Mesenchymal stem cell (in vitro differentiated cells and primary cell): ENCODE measurements at regions not wholly inside any gene's neighbourhood (a gene's known extent, or its start where the extent isn't known, plus 50 kb on each side); places are given as distances from the start of the nearest gene placed in this dataset.

ENCODE experiments used
- DNase-seq: peaks from one replicate; pipeline ENCODE4 v3.0.0-alpha.2; 2013
- H2AFZ ChIP-seq: one replicate; pipeline ENCODE4 v1.6.1; 2013; ENCODE audit warnings: low read depth, mild to moderate bottlenecking, control low read depth, inconsistent platforms, low read length, moderate library complexity
- H2AK5ac ChIP-seq: 2 replicates; pipeline ENCODE4 v1.6.1; 2013; ENCODE audit warnings: low read length, moderate library complexity, mild to moderate bottlenecking, inconsistent platforms; ENCODE audit not compliant: severe bottlenecking
- H2BK120ac ChIP-seq: one replicate; pipeline ENCODE4 v1.6.1; 2013; ENCODE audit warnings: low read depth, mild to moderate bottlenecking, inconsistent platforms, low read length, moderate library complexity
- H2BK12ac ChIP-seq, 2 experiments: one replicate each; pipeline ENCODE4 v1.6.1; 2013; ENCODE audit warnings: inconsistent platforms in 2 of 2, low read length in 2 of 2, mild to moderate bottlenecking in 2 of 2, moderate library complexity in 2 of 2, control low read depth in 1 of 2
- H2BK15ac ChIP-seq: one replicate; pipeline ENCODE4 v1.6.1; 2013; ENCODE audit warnings: mild to moderate bottlenecking, low read depth, inconsistent platforms; ENCODE audit not compliant: poor library complexity, severe bottlenecking
- H2BK5ac ChIP-seq: 2 replicates; pipeline ENCODE4 v1.6.1; 2013; ENCODE audit warnings: low read depth, mild to moderate bottlenecking, low read length, control low read depth, inconsistent platforms; ENCODE audit not compliant: poor library complexity, severe bottlenecking
- H3K14ac ChIP-seq, 2 experiments: one replicate each; pipeline ENCODE4 v1.6.1; 2013; ENCODE audit warnings: inconsistent platforms in 2 of 2, low read length in 2 of 2, control low read depth in 1 of 2, mild to moderate bottlenecking in 1 of 2, moderate library complexity in 1 of 2
- H3K18ac ChIP-seq, 2 experiments: one replicate each; pipeline ENCODE4 v1.6.1; 2013; ENCODE audit warnings: inconsistent platforms in 2 of 2, low read length in 2 of 2, control low read depth in 1 of 2, low read depth in 1 of 2, mild to moderate bottlenecking in 1 of 2
- H3K23ac ChIP-seq, 2 experiments: one replicate each; pipeline ENCODE4 v1.6.1; 2013; ENCODE audit warnings: inconsistent platforms in 2 of 2, low read length in 2 of 2, mild to moderate bottlenecking in 2 of 2, moderate library complexity in 2 of 2, control low read depth in 1 of 2
- H3K27ac ChIP-seq: 2 replicates; pipeline ENCODE4 v1.5.1; 2013; ENCODE audit warnings: mild to moderate bottlenecking, moderate library complexity, low read length, control low read depth, inconsistent platforms; ENCODE audit not compliant: poor library complexity, severe bottlenecking
- H3K27me3 ChIP-seq, 2 experiments: 2 replicates each; pipeline versions ENCODE4 v1.6.1 to v1.7.0; 2013; ENCODE audit warnings: low read length in 2 of 2, mild to moderate bottlenecking in 2 of 2, moderate library complexity in 2 of 2, control low read depth in 1 of 2, inconsistent platforms in 1 of 2; ENCODE audit not compliant: control insufficient read depth in 1 of 2, insufficient read depth in 1 of 2
- H3K36me3 ChIP-seq, 2 experiments: 2 replicates each; pipeline versions ENCODE4 v1.6.1 to v1.7.0; 2013; ENCODE audit warnings: low read length in 2 of 2, control low read depth in 1 of 2, inconsistent platforms in 1 of 2, low read depth in 1 of 2, mild to moderate bottlenecking in 1 of 2; ENCODE audit not compliant: insufficient read depth in 2 of 2, control insufficient read depth in 1 of 2
- H3K4ac ChIP-seq, 2 experiments: one replicate each; pipeline ENCODE4 v1.6.1; 2013; ENCODE audit warnings: inconsistent platforms in 2 of 2, low read length in 2 of 2, mild to moderate bottlenecking in 2 of 2, moderate library complexity in 2 of 2, control low read depth in 1 of 2, low read depth in 1 of 2
- H3K4me1 ChIP-seq: 2 replicates; pipeline ENCODE4 v1.6.1; 2013; ENCODE audit warnings: low read depth, low read length, control low read depth; ENCODE audit not compliant: control insufficient read depth, insufficient read depth
- H3K4me2 ChIP-seq: 2 replicates; pipeline ENCODE4 v1.6.1; 2013; ENCODE audit warnings: low read length, mild to moderate bottlenecking, inconsistent platforms; ENCODE audit not compliant: poor library complexity, severe bottlenecking
- H3K4me3 ChIP-seq, 2 experiments: 2 replicates each; pipeline versions ENCODE4 v1.5.1 to v1.7.0; 2013; ENCODE audit warnings: low read length in 2 of 2, mild to moderate bottlenecking in 2 of 2, control low read depth in 1 of 2, low read depth in 1 of 2; ENCODE audit not compliant: insufficient read depth in 1 of 2
- H3K79me1 ChIP-seq: replicated peaks from 2 replicates; pipeline ENCODE4 v1.6.1; 2013; ENCODE audit warnings: mild to moderate bottlenecking, control low read depth, low read length, inconsistent platforms; ENCODE audit not compliant: poor library complexity, severe bottlenecking
- H3K9ac ChIP-seq: 2 replicates; pipeline ENCODE4 v1.7.0; 2013; ENCODE audit warnings: mild to moderate bottlenecking, low read length, moderate library complexity
- H3K9me3 ChIP-seq: 2 replicates; pipeline ENCODE4 v1.7.0; 2013; ENCODE audit warnings: mild to moderate bottlenecking, low read length; ENCODE audit not compliant: control insufficient read depth
- H4K8ac ChIP-seq: one replicate; pipeline ENCODE4 v1.6.1; 2013; ENCODE audit warnings: inconsistent platforms, mild to moderate bottlenecking, low read length, moderate library complexity
- H4K91ac ChIP-seq: one replicate; pipeline ENCODE4 v1.6.1; 2013; ENCODE audit warnings: mild to moderate bottlenecking, low read length, inconsistent platforms
- WGBS: methylation state at CpG from one replicate; pipeline ENCODE4 v1.1.7; 2013; ENCODE audit warnings: mixed read lengths; 5-methylcytosine and 5-hydroxymethylcytosine counted together

- no peaks in the 10 kb centered on the region for H3K79me1 ChIP-seq
- H3K14ac ChIP-seq = no peak overlapping the region
- H2BK120ac ChIP-seq = no peak overlapping the region
- no peak overlapping the region for H2AFZ ChIP-seq
- H3K18ac ChIP-seq = no peak overlapping the region
- peak; percentile 28 for DNase-seq
- H3K4me1 ChIP-seq = no peaks in the 10 kb centered on the region
- H2BK12ac ChIP-seq = no peak overlapping the region
- H3K23ac ChIP-seq = no peak overlapping the region
- no peaks in the 10 kb centered on the region for H3K27me3 ChIP-seq
- no peak overlapping the region for H3K9ac ChIP-seq
- H2AK5ac ChIP-seq = no peak overlapping the region
- H3K4me2 ChIP-seq = no peak overlapping the region
- H3K4ac ChIP-seq = no peak overlapping the region
- H3K9me3 ChIP-seq = no peaks in the 10 kb centered on the region
- H2BK5ac ChIP-seq = no peak overlapping the region
- no peak overlapping the region for H4K91ac ChIP-seq
- no peak overlapping the region for H2BK15ac ChIP-seq
- H4K8ac ChIP-seq = no peak overlapping the region
- no peak overlapping the region for H3K4me3 ChIP-seq
- H3K36me3 ChIP-seq = no peaks in the 10 kb centered on the region
- H3K27ac ChIP-seq = no peak overlapping the region
- 90% methylated on average over 1 of the region's 1 CpG for WGBS
Measured at GRCh38 chr10:8417631-8418030, 363.1 kb downstream of the GATA3 start.

GRCh38 chr10:8418631-8419030 is 364.1 kb downstream of the GATA3 start:
- Histone ChIP-seq H3K79me1 (no peaks in the 10 kb centered on the region), H2AK5ac (no peak overlapping the region), H2BK15ac (no peak overlapping the region), H3K18ac (no peak overlapping the region), H3K27me3 (no peaks in the 10 kb centered on the region), H3K14ac (no peak overlapping the region), H3K4me1 (no peaks in the 10 kb centered on the region), H3K36me3 (no peaks in the 10 kb centered on the region), H3K9me3 (no peaks in the 10 kb centered on the region), H3K27ac (no peak overlapping the region), H3K23ac (no peak overlapping the region), H2BK5ac (no peak overlapping the region), H4K8ac (no peak overlapping the region), H3K4me2 (no peak overlapping the region), H2AFZ (no peak overlapping the region), H3K4me3 (no peak overlapping the region), H2BK12ac (no peak overlapping the region), H3K4ac (no peak overlapping the region), H2BK120ac (no peak overlapping the region), H4K91ac (no peak overlapping the region), H3K9ac (no peak overlapping the region)
- WGBS = 47% methylated on average over 4 of the region's 4 CpGs
- DNase-seq = peak; percentile 56

GRCh38 chr10:8420182-8420581 is 365.7 kb downstream of the GATA3 start:
- H2AK5ac ChIP-seq = no peak overlapping the region
- H2BK5ac ChIP-seq = no peak overlapping the region

GRCh38 chr10:8424555-8425211 is 370.2 kb downstream of the GATA3 start:
- Histone ChIP-seq H3K4ac (no peak overlapping the region), H2BK5ac (no peak overlapping the region), H3K27me3 (no peaks in the 10 kb centered on the region), H3K18ac (no peak overlapping the region), H3K4me1 (no peaks in the 10 kb centered on the region), H2AK5ac (no peak overlapping the region), H4K8ac (no peak overlapping the region), H3K27ac (no peak overlapping the region), H3K4me3 (no peak overlapping the region), H2BK120ac (no peak overlapping the region), H3K9me3 (no peaks in the 10 kb centered on the region), H3K9ac (no peak overlapping the region), H3K23ac (no peak overlapping the region), H3K79me1 (no peaks in the 10 kb centered on the region), H4K91ac (no peak overlapping the region), H3K36me3 (no peaks in the 10 kb centered on the region), H2BK15ac (no peak overlapping the region), H3K14ac (no peak overlapping the region), H3K4me2 (no peak overlapping the region), H2AFZ (no peak overlapping the region), H2BK12ac (no peak overlapping the region)
- WGBS = 85% methylated on average over 3 of the region's 3 CpGs
- no peak for DNase-seq

More at GRCh38 chr10:8420182-8420581, 365.7 kb downstream of the GATA3 start:
- H2BK15ac ChIP-seq = no peak overlapping the region
- H2AFZ ChIP-seq = no peak overlapping the region
- no peak overlapping the region for H3K23ac ChIP-seq
- WGBS = 64% methylated on average over 2 of the region's 2 CpGs
- H4K91ac ChIP-seq = no peak overlapping the region
- H3K4ac ChIP-seq = no peak overlapping the region
- H2BK12ac ChIP-seq = no peak overlapping the region
- H3K27ac ChIP-seq = no peak overlapping the region
- no peak overlapping the region for H3K18ac ChIP-seq
- H3K27me3 ChIP-seq = no peaks in the 10 kb centered on the region
- H3K9ac ChIP-seq = no peak overlapping the region
- H4K8ac ChIP-seq = no peak overlapping the region
- DNase-seq = no peak
- no peak overlapping the region for H2BK120ac ChIP-seq
- no peaks in the 10 kb centered on the region for H3K4me1 ChIP-seq
- no peaks in the 10 kb centered on the region for H3K9me3 ChIP-seq
- H3K4me2 ChIP-seq = no peak overlapping the region
- H3K79me1 ChIP-seq = no peaks in the 10 kb centered on the region
- no peak overlapping the region for H3K14ac ChIP-seq
- H3K4me3 ChIP-seq = no peak overlapping the region
- H3K36me3 ChIP-seq = no peaks in the 10 kb centered on the region
